GM12872 (cell line): ENCODE measurements at regions not wholly inside any gene's neighbourhood (a gene's known extent, or its start where the extent isn't known, plus 50 kb on each side); places are given as distances from the start of the nearest gene placed in this dataset.

Experiments used
- TF ChIP-seq, protein P1 (sequence below): IDR thresholded peaks from 3 replicates; pipeline ENCODE4 v1.5.1; 2011; ENCODE audit warnings: low read depth, mild to moderate bottlenecking, low read length, moderate library complexity; ENCODE audit not compliant: insufficient read depth

DNA sequence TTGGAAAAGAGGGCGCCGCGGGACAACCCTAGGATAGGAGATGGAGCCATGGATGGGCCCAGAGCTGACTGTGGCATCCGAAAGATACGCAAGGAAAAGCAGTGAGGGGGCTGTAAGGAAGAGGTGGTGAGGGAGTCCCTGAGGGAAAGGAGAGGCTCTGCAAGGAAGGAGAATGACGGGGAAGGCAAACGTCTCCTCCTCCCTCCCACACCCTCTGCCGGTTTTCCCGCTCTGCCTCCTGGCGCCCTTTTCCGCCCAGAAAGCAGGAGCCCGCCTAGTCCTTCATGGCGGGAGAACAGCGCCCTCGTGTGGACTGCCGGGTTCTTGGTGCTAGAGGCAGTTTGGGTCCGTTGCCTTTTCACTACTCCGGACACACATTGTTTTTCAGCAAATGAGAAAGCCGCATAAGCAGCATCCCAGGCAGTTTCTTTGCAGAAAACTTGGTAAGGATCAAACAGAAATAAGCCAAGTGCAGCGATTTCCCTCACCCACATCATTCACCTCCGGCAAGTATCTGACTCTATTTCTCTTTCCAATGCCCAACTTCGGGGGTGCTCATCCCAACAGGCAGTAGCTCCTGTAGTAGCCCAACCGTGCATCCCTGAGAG lies 200.4 kb downstream of the INO80D start:
- TF ChIP-seq, protein P1, sequence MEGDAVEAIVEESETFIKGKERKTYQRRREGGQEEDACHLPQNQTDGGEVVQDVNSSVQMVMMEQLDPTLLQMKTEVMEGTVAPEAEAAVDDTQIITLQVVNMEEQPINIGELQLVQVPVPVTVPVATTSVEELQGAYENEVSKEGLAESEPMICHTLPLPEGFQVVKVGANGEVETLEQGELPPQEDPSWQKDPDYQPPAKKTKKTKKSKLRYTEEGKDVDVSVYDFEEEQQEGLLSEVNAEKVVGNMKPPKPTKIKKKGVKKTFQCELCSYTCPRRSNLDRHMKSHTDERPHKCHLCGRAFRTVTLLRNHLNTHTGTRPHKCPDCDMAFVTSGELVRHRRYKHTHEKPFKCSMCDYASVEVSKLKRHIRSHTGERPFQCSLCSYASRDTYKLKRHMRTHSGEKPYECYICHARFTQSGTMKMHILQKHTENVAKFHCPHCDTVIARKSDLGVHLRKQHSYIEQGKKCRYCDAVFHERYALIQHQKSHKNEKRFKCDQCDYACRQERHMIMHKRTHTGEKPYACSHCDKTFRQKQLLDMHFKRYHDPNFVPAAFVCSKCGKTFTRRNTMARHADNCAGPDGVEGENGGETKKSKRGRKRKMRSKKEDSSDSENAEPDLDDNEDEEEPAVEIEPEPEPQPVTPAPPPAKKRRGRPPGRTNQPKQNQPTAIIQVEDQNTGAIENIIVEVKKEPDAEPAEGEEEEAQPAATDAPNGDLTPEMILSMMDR = peak; percentile 89

- TF ChIP-seq, protein P1 = no peak
These were observed 201.7 kb downstream of the NRP2 start for GRCh38 chr2:205883965-205884364.

GRCh38 chr2:205882806-205883425 lies 200.6 kb downstream of the NRP2 start:
- TF ChIP-seq, protein P1 = no peak

- TF ChIP-seq, protein P1 = no peak
These were observed 197.7 kb downstream of the NRP2 start for GRCh38 chr2:205880048-205880447.

DNA sequence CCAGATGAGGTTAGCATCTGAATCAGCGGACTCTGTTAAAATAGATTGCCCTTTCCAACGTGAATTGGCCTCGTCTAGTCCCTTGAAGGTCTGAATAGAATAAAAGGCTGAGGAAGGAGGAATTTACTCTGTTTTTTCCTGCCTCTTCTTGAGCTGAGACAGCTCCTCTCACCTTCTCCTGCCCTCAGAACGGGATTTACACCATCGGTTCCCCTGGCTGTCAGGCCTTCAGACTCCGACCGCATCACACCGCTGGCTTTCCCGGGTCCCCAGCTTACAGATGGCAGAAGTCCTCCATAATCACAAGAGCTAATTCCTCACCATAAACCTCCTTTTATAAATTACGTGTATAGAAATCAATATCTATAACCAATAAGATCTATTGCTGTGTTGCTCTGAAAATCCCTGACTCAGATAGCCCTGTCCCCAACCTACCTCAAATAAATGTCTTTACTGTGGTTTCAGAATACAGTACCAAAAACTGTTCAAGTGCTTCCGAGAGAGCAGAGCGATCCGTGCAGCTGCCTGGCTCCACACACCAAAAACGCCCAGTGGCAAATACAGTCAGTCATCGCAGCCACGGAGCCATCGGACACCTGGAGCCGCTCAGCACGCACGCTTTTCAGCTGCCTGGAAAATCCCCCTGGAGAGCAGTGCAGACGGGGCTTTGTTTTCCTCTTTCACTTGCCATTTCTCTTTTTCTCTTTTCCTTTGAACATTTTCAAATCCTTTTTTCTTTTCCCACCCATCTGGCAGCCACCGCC lies 196.9 kb downstream of the NRP2 start:
- TF ChIP-seq, protein P1 = no peak

DNA sequence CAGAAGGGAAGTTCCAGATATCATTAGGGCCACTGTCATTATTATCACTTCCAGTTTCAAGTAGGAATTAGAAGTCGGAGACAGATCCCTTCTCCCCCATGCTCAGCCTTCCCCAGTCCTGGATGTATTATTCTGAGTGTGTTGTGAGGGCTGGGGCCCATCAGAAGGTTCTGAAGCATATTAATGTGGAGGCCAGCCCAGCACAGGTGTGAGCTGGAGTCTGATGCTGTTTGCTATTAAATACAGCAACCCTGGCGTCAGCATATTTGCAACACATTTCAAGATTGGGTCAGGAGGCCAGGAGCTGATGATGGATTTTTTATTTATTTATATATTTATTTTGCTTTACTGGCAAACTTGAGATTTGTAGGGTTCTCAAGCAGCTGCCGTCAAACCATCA lies 195.2 kb downstream of the NRP2 start:
- TF ChIP-seq, protein P1 = no peak

DNA sequence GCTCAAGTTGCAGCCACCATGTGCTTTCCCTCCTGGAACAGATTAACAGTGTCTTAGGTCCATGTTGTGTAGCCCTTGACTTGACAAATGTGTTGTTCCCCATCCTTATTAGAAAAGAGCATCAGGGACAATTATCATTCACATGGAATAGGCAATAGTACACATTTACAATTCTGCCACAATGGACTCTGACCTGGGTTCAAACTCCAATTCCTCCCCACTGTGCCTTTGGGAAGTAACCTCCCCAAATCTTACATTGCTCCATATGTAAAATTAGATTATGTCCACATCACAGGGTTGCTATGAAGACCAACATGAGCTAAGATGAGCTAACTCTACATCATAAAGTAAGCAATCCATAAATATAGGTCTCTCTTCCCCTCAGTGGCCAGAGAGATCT lies 193.8 kb downstream of the NRP2 start:
- TF ChIP-seq, protein P1 = no peak
